Mesothelial cell of epicardium (in vitro differentiated cells): ENCODE measurements at regions not wholly inside any gene's neighbourhood (a gene's known extent, or its start where the extent isn't known, plus 50 kb on each side); places are given as distances from the start of the nearest gene placed in this dataset.
"Not testable (repeated sequence)": the region's sequence is repeated elsewhere in the genome, so short reads cannot be mapped to it uniquely, and the experiment has no call there.

Source experiments
- DNase-seq, 2 experiments: peaks; one replicate each; pipeline ENCODE4 v3.0.0; 2021; ENCODE audit warnings: low spot score in 2 of 2; ENCODE audit not compliant: unreplicated experiment in 2 of 2
- H3K27ac Mint-ChIP-seq: 2 replicates; pipeline ENCODE4 v1.8.0; 2021; ENCODE audit warnings: mixed read lengths
- H3K27me3 Mint-ChIP-seq: 2 replicates; pipeline ENCODE4 v1.8.0; 2021; ENCODE audit warnings: low read depth, mixed read lengths
- H3K36me3 Mint-ChIP-seq: 2 replicates; pipeline ENCODE4 v1.8.0; 2021; ENCODE audit warnings: mixed read lengths
- H3K4me1 Mint-ChIP-seq: 2 replicates; pipeline ENCODE4 v1.8.0; 2021; ENCODE audit warnings: mixed read lengths
- H3K4me3 Mint-ChIP-seq: 2 replicates; pipeline ENCODE4 v1.8.0; 2021; ENCODE audit warnings: mild to moderate bottlenecking, moderate library complexity, mixed read lengths
- H3K9me3 Mint-ChIP-seq: 2 replicates; pipeline ENCODE4 v1.8.0; 2021; ENCODE audit warnings: mixed read lengths
- TF ChIP-seq, protein P1 (sequence below): fragments of 200-600 bp; sonication (generic); IDR thresholded peaks from one replicate; pipeline ENCODE4 v1.5.0; 2021; ENCODE audit warnings: antibody characterized with exemption; ENCODE audit not compliant: unreplicated experiment

DNA sequence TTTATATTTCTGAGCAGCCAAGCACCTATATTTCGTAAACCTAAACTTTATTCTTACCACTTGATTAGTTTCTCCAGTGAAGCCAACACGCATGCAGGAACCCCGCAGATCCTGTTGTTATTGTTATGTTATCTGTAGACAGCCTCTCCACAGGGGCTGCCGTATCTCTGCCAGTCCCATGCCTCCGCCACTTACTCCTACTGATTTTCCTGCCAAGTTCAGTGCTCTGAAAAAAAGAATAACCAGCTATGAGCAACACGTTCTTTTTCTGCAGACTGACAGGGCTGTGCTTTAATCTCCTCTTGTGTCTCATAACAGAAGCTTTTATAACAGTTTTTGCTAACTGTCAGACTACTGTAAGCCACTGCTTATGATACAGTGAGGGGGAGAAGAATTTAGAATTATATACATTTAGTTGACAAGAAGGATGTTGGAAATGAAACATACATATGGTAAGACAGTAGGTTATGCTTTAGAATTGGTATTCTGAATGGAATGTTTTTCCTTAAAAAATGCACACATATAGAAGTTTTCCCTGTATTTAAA is 347.4 kb downstream of the SI start:
- no peak for DNase-seq
- H3K9me3 Mint-ChIP-seq, result no peaks in the 10 kb centered on the region
- H3K4me3 Mint-ChIP-seq, result no peak overlapping the region
- H3K4me1 Mint-ChIP-seq, result no peaks in the 10 kb centered on the region
- H3K36me3 Mint-ChIP-seq, result no peaks in the 10 kb centered on the region
- no peak overlapping the region for H3K27ac Mint-ChIP-seq
- no peaks in the 10 kb centered on the region for H3K27me3 Mint-ChIP-seq
- TF ChIP-seq, protein P1, sequence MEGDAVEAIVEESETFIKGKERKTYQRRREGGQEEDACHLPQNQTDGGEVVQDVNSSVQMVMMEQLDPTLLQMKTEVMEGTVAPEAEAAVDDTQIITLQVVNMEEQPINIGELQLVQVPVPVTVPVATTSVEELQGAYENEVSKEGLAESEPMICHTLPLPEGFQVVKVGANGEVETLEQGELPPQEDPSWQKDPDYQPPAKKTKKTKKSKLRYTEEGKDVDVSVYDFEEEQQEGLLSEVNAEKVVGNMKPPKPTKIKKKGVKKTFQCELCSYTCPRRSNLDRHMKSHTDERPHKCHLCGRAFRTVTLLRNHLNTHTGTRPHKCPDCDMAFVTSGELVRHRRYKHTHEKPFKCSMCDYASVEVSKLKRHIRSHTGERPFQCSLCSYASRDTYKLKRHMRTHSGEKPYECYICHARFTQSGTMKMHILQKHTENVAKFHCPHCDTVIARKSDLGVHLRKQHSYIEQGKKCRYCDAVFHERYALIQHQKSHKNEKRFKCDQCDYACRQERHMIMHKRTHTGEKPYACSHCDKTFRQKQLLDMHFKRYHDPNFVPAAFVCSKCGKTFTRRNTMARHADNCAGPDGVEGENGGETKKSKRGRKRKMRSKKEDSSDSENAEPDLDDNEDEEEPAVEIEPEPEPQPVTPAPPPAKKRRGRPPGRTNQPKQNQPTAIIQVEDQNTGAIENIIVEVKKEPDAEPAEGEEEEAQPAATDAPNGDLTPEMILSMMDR, result no peak

DNA sequence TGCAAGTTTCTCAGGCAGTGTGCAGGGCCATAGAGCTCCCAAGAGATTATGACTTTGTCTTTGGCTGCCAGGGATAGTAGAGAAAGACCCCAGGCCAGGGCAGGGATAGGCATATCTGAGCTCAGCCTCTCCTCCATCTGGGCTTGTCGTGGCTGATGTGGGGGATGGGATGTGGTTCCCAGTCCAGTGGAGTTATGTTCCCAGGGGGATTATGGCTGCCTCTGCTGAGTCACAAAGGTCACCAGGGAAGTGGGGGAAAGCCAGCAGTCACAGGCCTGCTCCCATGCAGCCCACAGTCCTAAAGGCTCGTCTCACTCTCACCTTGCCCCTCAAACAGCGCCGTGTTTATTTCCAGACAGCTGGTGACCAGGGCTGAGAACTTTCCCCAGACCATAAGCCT is 354.9 kb downstream of the SI start:
- Mint-ChIP-seq H3K9me3 (no peaks in the 10 kb centered on the region), H3K4me1 (no peaks in the 10 kb centered on the region), H3K4me3 (no peak overlapping the region), H3K36me3 (no peaks in the 10 kb centered on the region), H3K27ac (no peak overlapping the region), H3K27me3 (no peaks in the 10 kb centered on the region)
- TF ChIP-seq, protein P1, result no peak
- DNase-seq, result no peak

DNA sequence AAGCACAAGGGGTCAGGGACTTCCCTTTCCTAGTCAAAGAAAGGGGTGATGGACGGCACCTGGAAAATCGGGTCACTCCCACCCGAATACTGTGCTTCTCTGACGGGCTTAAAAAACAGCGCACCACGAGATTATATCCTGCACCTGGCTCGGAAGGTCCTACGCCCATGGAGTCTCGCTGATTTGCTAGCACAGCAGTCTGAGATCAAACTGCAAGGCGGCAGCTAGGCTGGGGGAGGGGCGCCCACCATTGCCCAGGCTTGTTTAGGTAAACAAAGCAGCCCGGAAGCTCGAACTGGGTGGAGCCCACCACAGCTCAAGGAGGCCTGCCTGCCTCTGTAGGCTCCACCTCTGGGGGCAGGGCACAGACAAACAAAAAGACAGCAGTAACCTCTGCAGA is 375.5 kb downstream of the SI start:
- DNase-seq, H3K9me3 Mint-ChIP-seq, H3K4me1 Mint-ChIP-seq, H3K27me3 Mint-ChIP-seq, H3K36me3 Mint-ChIP-seq, H3K4me3 Mint-ChIP-seq, H3K27ac Mint-ChIP-seq: not testable (repeated sequence)

DNA sequence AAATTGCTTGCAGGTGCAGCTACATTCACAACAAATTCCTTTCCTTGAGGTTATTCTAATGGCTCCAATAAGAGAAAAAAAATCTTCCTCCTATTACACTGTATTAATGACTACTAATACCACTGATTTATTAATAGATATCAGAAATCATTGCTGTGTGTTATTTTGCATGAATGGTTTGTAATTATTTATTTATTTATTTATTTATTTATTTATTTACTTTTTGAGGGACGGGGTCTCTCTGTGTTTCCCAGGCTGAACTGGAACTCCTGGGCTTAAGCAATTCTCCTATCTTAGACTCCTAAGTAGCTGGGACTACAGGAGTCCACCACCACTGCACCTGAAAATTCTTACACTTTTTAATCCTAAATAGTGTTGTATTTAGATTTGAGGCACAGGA is 390.4 kb downstream of the SI start:
- Mint-ChIP-seq H3K4me1 (no peaks in the 10 kb centered on the region), H3K27ac (no peak overlapping the region), H3K9me3 (no peaks in the 10 kb centered on the region), H3K4me3 (no peak overlapping the region), H3K36me3 (no peaks in the 10 kb centered on the region), H3K27me3 (no peaks in the 10 kb centered on the region)
- DNase-seq, result no peak
- TF ChIP-seq, protein P1, result no peak

DNA sequence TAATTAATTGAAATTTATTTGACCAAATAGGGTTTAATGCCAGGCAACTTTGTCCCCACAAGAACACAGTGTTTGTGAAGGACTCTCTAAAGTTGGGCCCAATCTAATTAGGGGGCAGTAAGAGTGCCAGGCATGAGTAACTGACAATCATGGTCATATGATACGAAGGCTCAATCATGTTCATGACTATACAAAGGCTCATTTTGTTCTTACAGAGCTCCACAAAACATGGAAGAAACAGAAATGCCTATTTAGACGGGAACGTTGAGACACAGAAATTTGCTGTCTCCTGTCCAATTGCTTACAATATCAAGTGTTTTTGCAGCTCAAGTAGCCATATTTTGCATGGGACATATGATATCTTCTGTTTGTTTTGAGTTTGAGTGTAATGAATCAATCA is 391.1 kb downstream of the SI start:
- no peaks in the 10 kb centered on the region for H3K27me3 Mint-ChIP-seq
- no peak for DNase-seq
- no peaks in the 10 kb centered on the region for H3K4me1 Mint-ChIP-seq
- TF ChIP-seq, protein P1, result no peak
- H3K36me3 Mint-ChIP-seq, result no peaks in the 10 kb centered on the region
- no peaks in the 10 kb centered on the region for H3K9me3 Mint-ChIP-seq
- H3K27ac Mint-ChIP-seq, result no peak overlapping the region
- no peak overlapping the region for H3K4me3 Mint-ChIP-seq

DNA sequence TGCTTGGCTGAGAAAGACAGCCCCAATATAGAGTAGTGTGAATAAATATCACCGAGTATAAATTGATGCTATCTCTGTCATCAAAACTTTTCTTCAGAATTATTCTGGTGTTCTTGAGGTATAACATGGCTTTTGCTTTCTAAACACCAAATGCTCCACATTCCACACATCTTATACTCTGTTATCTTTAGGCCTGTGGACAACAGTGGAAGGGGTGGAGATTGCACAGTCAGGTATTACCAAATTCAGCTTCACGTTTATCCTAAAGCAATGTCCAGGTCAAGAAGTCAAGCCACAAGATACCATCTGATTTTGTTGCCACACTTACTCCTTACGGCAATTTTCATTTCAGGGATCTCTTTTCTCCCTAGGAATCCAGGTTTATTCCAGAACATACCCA is 394.8 kb downstream of the SI start:
- Mint-ChIP-seq H3K27me3 (no peaks in the 10 kb centered on the region), H3K4me1 (no peaks in the 10 kb centered on the region), H3K36me3 (no peaks in the 10 kb centered on the region), H3K9me3 (no peaks in the 10 kb centered on the region), H3K4me3 (no peak overlapping the region), H3K27ac (no peak overlapping the region)
- TF ChIP-seq, protein P1, result no peak
- no peak for DNase-seq
